ENCODE measurements at regions not wholly inside any gene's neighbourhood (a gene's known extent, or its start where the extent isn't known, plus 50 kb on each side); places are given as distances from the start of the nearest gene placed in this dataset.

DNA sequence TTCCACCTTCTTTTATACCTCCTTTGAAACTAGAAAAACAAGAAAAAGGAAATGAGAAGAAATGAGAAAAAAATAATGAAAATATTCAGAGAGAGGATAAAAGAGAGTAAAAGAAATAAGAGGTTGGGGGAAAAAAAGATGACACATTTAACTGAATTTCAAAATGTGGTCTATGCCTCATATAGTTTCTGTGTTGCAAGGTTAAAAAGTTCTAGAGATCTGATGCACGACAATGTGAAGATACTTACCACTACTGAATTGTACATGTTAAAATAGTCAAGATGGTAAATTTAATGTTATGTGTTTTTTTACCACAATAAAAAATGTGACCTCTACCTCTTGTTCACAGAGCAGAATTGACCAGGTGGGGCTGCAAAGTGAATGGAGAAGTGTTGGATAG, 314.8 kb upstream of the OR4E1 start:
- TF ChIP-seq POLR2A (IDR thresholded peaks at IDR 0.05) (no peak), CTCF (IDR thresholded peaks at IDR 0.05) (no peak)
